Transverse colon (tissue), 4 donors: ENCODE measurements at regions not wholly inside any gene's neighbourhood (a gene's known extent, or its start where the extent isn't known, plus 50 kb on each side); places are given as distances from the start of the nearest gene placed in this dataset.

Experiments used
- CTCF ChIP-seq, 5 experiments: fragments of 200-600 bp in 3 of 5; fragments of 450-650 bp in 2 of 5; sonication (generic) in 3 of 5; IDR thresholded peaks; 1 replicate in 2 of 5; 2 replicates in 3 of 5; pipeline ENCODE4 v1.5.1; 2016 to 2017; ENCODE audit warnings: antibody characterized with exemption in 5 of 5, inconsistent platforms in 3 of 5, mild to moderate bottlenecking in 2 of 5, moderate library complexity in 1 of 5
- EP300 ChIP-seq: sonication (generic); formaldehyde crosslinking; IDR thresholded peaks from one replicate; pipeline ENCODE4 v1.6.1; 2017; ENCODE audit warnings: antibody characterized with exemption, low read depth
- POLR2A ChIP-seq: fragments of 450-650 bp; IDR thresholded peaks from one replicate; pipeline ENCODE4 v1.6.1; 2016; ENCODE audit warnings: antibody characterized with exemption, mild to moderate bottlenecking, moderate library complexity
- POLR2AphosphoS5 ChIP-seq, 3 donors: sonication (generic); formaldehyde crosslinking; IDR thresholded peaks; one replicate each; pipeline ENCODE4 v1.6.1; 2016; ENCODE audit warnings: antibody characterized with exemption in 3 of 3

GRCh38 chr2:21892140-21892539, 768.4 kb downstream of the TDRD15 start:
- TF ChIP-seq POLR2A (no peak), CTCF (IDR thresholded peaks at IDR 0.05) (no peak), EP300 (no peak), POLR2AphosphoS5 (IDR thresholded peaks at IDR 0.05) (no peak)
